Tongue (tissue), 1 donor: ENCODE measurements at regions not wholly inside any gene's neighbourhood (a gene's known extent, or its start where the extent isn't known, plus 50 kb on each side); places are given as distances from the start of the nearest gene placed in this dataset.
"Not testable (repeated sequence)": the region's sequence is repeated elsewhere in the genome, so short reads cannot be mapped to it uniquely, and the experiment has no call there.

Experiments
- DNase-seq: peaks from one replicate; pipeline ENCODE4 v3.0.0-alpha.2; 2015

GRCh38 chr6:92710048-92710447 lies 709.3 kb downstream of the EPHA7 start:
- no peak for DNase-seq

DNA sequence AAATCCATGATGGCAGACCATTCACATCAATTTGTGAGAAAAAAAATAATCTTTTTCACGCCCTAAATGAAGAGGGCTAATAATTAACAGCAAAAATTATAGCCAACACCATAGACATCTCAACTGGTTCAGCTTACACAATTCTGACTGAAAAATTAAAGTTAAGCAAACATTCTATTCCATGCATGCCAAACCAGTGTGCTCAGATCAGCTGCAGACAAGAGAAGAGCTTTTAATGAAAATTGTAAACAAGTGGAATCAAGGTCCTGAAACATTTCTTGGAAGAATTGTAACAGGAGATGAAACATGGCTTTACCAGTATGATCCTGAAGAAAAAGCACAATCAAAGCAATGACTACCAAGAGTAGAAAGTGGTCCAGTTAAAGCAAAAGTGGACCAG lies 710.4 kb downstream of the EPHA7 start:
- DNase-seq: no peak

DNA sequence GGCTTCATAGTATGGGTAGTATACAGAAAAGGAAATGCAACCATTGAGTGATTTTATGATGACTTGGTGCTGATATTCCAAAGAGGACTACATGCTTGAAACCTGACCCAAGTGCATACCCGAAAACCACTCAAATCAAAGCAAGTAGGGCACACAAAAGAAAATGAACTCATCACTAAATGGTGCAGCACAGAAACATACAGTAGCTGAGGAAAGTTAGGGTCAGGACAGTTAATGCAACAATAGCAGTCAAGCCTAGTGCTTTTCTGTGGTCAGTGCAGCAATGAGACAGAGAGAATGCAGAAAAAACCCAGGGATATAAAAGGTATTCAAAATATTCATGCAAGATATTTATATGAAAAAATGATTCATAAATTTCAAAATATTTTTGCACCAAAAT lies 711.1 kb downstream of the EPHA7 start:
- DNase-seq: no peak

DNA sequence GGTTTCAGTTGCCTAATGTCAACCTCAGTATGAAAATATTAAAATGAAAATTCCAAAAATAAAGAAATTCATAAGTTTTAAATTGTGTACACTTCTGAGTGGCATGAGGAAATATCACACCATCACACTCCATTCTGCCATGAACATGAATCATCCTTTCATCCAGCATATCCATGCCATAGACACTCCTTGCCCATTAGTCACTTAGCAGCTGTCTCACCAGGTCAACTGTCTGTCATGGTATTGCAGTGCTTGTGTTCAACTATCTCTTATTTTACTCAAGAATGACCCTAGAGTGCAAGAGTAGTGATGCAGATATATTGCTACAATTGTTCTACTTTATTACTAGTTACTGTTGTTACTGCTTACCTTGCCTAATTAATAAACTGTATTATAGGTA lies 712.4 kb downstream of the EPHA7 start:
- no peak for DNase-seq

DNA sequence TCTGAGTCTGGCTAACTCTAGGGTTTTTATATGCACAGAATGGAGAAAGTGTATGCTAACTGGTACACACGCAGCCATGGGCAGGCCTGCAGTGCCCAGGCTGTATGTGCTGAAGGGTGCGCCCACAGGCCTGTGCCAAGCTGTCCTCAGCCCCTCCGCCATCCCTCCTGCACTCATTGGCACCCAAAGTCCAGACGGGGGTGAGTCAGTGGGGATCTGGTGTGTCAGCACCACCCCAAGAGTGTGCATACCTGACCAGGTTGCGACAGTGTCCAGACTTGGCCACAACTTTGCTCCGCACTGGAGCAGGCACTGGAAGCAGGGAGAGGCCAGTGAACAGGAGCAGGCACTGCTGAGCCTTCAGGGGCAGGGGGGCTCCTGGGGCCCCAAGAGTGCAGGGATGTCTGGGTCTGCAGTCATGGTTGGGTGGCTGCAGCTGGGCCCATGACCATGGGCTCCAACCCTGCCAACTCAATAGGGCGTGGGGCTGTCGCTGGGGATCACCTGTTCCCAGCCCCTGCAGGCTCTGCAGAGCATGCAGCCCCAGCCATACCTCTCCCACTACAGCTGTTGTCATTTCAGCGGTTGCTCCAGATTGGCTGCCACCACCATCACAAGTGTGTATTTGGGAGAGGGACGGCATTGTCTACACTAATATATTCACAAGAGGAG lies 717.8 kb downstream of the EPHA7 start:
- no peak for DNase-seq

GRCh38 chr6:92700411-92700810 lies 718.9 kb downstream of the EPHA7 start:
- no peak for DNase-seq

DNA sequence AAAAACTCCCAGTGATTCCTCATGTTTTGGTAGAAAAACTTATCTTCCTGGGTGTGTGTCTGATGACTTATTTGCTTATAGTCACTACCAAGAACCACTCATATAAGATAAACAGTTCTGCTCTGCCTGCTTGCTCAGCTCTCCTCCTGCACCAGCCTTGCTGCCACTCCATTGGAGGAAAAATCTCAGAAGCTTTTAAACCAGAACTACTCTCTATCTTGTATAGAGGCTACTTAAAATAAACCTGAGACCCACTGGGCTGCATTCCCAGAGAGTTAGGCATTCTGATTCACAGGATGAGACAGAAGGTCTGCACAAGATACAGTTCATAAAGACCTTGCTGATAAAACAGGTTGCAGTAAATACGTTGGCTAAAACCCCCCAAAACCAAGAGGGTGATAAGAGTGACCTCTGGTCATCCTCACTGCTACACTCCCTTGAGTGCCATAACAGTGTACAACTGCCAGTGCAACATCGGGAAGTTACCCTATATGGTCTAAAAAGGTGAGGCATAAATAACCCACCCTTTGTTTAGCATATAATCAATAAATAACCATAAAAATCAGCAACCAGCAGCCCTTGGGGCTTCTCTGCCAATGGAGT lies 728.3 kb downstream of the EPHA7 start:
- DNase-seq: no peak

DNA sequence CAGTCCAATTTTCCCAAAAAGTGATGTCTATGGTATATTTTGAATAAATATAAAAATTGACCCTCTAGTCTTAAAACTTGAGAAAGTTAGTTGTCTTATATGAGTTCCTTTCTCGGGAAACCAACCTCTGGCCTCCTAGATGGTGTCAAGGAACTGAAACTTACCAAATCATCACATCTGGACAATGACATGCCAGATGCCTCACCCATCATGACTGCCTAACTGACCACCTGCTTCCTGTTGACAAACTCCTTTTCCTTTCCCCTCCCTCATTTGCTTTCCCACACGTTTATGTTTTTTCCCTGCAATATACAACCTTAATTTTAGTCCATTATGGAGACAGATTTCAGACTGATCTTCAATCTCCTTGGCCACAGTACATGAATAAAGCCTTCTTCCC lies 731.0 kb downstream of the EPHA7 start:
- DNase-seq: no peak

DNA sequence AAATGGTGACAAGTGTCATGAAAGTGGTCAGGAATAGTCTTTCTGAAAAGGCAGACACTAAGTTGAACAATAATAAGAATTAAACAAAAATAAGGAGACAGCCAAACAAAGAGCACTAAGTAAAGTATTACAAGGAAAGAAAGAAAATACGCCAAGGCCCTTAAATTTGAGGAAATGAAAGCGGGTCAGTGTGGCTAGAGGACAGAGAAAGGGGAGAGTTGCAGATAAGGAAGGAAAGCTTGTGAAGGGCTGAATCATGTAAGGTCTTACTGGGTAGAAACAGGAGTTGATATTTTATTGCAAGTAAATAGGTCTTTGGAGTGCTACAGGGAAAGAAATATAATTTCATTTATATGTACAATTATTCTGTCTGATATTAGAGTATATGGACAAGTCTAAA lies 732.1 kb downstream of the EPHA7 start:
- no peak for DNase-seq

GRCh38 chr6:92684386-92684785 lies 735.0 kb downstream of the EPHA7 start:
- no peak for DNase-seq

GRCh38 chr6:92683748-92684147 lies 735.6 kb downstream of the EPHA7 start:
- no peak for DNase-seq

DNA sequence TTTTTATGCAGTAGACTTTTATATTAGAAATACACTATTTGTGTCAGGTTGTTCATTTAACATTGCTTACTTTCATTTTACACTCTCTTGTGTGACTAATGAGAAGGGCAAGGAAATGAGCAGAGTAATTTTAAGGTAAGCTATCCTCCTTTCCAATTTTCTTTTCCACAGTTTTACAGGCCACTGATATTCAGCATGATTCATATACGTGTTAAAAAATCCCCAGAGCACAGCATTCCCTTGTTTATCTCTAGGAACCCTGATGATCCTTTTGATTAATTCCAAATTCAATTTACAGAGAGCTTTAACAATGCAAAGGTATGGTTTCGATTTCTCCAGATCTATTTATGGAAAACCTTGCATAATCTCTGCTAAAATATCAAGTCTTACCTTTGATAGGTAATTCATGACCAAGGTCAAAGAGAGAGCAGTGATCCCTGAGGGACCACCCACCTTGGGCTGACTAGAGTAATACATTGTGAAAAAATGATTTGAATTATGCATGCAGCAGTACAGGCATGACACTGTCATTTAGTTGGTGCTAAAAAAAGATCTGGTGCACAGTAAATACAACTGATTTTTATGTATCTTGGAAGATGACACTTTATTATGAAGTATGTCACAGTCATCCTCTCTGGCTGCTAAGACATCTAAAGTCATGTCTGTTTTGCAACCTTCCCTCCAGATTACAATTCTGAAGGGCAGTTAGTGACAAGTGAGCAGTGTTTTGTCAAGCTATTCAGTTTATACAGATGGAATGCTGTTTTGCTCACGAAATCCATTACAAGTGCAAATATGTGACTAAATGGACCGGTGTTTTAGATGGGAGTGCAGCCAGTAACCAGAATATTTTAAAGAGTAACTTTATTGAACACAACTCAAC lies 736.6 kb downstream of the EPHA7 start:
- no peak for DNase-seq

DNA sequence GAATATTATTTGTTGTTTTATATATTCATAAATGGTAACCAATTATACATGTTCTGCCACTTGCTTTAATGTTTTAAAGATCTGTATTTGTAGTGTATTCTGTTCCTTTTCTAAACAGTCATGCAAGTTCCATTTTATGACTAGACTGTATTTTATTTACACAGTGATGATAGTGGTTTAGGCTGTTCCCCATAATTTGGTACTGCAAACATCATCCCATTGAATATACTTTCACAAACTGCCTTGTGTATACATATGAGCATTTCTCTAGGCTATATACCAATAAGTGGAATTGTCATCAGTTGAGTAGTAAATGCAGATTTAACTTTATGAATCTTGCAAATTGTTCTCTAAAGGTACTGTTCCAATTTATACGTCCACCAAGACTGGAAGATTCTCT lies 738.0 kb downstream of the EPHA7 start:
- DNase-seq: no peak

DNA sequence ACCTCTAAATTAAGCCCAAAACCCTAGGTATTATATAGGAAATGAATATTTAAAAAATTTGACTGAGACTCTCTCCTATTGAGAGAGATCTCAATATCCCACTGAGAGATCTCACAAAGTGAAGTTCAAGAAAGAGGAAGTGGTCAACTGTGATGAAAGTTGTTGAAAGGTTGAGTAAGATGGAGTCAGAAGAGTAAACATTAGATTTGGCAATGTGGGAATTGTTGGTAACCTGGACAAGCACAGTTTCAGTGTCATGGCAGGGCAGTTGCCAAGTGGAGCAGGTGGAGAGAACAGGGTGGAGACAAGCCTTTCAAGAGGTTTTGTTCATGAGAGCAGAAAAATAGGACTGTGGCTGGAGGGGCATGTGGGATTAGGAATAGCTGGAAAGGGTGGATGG lies 747.9 kb downstream of the EPHA7 start:
- DNase-seq: not testable (repeated sequence)

DNA sequence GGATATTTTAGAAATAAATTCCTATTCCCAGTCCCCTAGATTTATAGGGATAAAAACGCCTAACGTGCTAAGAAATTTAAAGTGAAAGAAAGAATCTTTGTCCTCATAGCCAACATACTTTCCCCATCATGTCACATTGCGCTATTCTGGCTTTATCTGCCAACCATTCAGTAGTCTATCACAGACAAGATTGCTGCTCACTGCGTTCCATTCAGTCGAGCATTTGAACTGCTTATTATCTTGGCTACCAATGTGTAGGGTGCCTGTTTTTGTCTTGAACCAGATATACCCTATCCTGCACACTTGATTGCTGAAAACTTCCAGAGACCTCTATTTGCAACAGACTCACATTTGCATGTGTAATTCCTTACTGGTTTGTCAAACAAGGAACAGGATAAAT lies 751.5 kb downstream of the EPHA7 start:
- peak; percentile 13 for DNase-seq

GRCh38 chr6:92648364-92649086 lies 770.8 kb downstream of the EPHA7 start:
- DNase-seq: no peak

DNA sequence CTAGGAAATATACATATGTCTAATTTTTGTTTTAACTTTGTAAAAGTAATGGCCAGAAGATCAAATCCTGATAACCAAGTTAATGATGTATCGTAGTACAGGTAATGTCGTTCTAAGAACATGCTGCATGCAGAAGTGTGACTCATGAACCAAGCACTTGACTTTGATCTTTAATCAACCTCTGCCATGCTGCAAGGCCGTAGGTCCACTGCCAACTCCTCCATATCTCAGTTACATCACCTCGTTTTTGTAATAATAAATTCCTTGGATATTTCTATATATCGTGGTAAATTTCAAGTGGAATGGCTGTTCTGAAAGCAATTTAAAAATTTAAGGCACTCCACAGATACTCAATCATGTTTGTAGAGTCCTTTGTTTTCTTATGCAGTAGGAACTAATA lies 771.7 kb downstream of the EPHA7 start:
- no peak for DNase-seq

- peak; percentile 7 for DNase-seq
Observed at GRCh38 chr6:92644104-92644791, 775.1 kb downstream of the EPHA7 start.

DNA sequence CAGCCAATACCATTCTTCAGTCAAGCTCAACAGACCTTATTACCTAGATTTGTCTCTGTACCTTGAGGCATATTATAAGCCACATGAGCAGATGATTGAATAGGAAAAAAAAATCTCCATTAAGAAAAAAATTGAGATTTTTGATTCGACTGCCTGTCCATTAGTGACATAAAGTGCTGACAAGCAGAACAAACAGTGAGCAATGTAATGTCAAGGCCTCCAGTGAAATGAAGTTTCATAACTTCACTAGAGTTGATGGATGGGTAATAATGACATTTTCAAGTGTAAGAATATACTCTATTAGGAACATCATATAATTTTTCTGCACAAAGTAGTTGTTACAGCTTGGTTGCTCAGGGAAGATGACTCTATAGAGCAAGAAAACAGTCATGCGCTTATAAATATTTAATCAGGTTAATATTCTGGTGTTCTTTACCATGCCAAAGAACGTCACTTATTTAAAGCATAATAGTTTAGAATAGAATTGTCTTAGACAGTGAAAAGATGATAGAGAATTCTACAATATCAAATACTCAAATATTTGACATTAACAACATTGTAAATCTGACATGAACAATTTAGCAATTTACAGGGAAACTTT lies 783.7 kb downstream of the EPHA7 start:
- DNase-seq: no peak

- no peak for DNase-seq
Observed at GRCh38 chr6:92634561-92634960, 784.8 kb downstream of the EPHA7 start.

DNA sequence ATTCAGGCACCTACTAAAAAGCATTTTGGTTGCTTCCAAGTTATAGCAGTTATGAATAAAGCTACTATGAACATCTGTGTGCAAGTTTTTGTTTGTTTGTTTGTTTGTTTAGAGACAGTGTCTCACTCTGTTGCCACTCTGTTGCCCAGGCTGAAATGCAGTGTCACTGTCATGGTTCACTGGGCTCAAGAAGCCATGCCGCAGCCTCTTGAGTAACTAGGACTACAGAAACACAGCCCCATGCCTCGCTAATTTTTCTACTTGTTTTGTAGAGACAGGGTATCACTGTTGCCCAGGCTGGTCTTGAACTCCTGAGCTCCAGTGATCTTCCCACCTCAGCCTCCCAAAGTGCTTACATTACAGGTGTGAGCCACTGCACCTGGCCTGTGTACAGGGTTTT lies 795.9 kb downstream of the EPHA7 start:
- no peak for DNase-seq

DNA sequence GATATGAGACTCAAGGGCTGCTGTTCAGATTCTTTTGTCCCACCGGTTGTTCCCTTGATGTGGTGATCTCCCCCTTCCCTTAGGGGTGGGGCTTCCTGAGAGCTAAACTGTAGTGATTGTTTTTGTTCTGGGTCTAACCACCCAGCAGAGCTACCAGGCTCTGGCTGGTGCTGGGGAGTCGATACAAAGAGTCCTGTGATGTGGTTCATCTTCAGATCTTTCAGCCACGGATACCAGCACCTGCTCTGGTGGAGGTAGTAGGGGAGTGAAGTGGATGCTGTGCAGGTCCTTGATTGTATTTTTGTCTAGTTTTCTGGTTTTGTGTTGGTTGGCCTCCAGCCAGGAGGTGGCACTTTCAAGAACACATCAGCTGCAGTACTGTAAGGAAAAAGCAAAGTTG lies 801.6 kb downstream of the EPHA7 start:
- no peak for DNase-seq
